Lower leg skin (tissue), 3 donors: ENCODE measurements at regions not wholly inside any gene's neighbourhood (a gene's known extent, or its start where the extent isn't known, plus 50 kb on each side); places are given as distances from the start of the nearest gene placed in this dataset.

Experiments
- CTCF ChIP-seq, 3 donors: fragments of 450-650 bp; IDR thresholded peaks; one replicate each; pipeline ENCODE4 v1.5.1; 2016; ENCODE audit warnings: antibody characterized with exemption in 3 of 3, mild to moderate bottlenecking in 3 of 3, moderate library complexity in 2 of 3
- POLR2A ChIP-seq, 2 donors: fragments of 450-650 bp; IDR thresholded peaks; one replicate each; pipeline ENCODE4 v1.6.1; 2016 to 2017; ENCODE audit warnings: antibody characterized with exemption in 2 of 2, mild to moderate bottlenecking in 1 of 2, moderate library complexity in 1 of 2

GRCh38 chr2:228747483-228747882 lies 523.6 kb downstream of the PID1 start:
- TF ChIP-seq POLR2A (IDR thresholded peaks at IDR 0.05) (no peak), CTCF (IDR thresholded peaks at IDR 0.05) (no peak)
